ENCODE measurements at regions not wholly inside any gene's neighbourhood (a gene's known extent, or its start where the extent isn't known, plus 50 kb on each side); places are given as distances from the start of the nearest gene placed in this dataset.

DNA sequence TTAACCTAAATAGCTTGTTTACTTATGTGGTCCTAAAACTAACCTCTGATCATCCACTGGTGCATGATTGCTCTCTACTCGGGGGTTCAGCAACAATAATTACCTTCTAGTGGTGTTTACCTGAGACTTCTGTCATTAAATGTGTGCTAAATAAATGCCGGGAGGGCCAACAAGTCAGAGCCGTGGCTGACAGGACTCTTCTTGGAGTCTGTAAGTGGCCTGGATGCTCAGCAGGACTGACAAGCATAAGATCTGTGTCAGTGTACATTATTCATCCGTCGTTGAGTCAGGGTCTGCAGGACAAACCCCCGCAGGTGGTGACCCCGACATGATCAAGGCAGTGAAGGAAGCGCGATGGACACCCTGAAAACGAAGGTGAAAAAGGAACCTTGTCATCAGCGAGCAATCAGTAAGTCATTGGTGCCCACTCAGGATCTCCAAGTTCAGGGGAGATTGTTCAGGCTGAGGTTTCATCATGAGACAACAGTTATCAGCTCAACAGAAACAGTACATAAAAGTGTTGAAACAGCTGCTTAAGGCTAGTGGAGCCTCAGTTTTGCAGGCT is 1466.9 kb downstream of the UQCRFS1 start:
- intact Hi-C loops (cut with micrococcal nuclease): no loop called here
- H3K9me3 Mint-ChIP-seq: peaks cover 4% of the 10 kb centered on the region
- ChIA-PET POLR2A (no interaction called here), CTCF (no interaction called here)
- H3K4me3 Mint-ChIP-seq: no peak overlapping the region
- H3K36me3 Mint-ChIP-seq (ENCODE audit: low read depth): peaks cover 20% of the 10 kb centered on the region
- TF ChIP-seq, protein P1, sequence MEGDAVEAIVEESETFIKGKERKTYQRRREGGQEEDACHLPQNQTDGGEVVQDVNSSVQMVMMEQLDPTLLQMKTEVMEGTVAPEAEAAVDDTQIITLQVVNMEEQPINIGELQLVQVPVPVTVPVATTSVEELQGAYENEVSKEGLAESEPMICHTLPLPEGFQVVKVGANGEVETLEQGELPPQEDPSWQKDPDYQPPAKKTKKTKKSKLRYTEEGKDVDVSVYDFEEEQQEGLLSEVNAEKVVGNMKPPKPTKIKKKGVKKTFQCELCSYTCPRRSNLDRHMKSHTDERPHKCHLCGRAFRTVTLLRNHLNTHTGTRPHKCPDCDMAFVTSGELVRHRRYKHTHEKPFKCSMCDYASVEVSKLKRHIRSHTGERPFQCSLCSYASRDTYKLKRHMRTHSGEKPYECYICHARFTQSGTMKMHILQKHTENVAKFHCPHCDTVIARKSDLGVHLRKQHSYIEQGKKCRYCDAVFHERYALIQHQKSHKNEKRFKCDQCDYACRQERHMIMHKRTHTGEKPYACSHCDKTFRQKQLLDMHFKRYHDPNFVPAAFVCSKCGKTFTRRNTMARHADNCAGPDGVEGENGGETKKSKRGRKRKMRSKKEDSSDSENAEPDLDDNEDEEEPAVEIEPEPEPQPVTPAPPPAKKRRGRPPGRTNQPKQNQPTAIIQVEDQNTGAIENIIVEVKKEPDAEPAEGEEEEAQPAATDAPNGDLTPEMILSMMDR (IDR thresholded peaks at IDR 0.05): no peak
- ATAC-seq (ENCODE audit: low read depth) (no peak), DNase-seq (no peak)
- H3K27me3 Mint-ChIP-seq: no peaks in the 10 kb centered on the region
- no peak overlapping the region for H3K27ac Mint-ChIP-seq
- peaks cover 12% of the 10 kb centered on the region for H3K4me1 Mint-ChIP-seq

DNA sequence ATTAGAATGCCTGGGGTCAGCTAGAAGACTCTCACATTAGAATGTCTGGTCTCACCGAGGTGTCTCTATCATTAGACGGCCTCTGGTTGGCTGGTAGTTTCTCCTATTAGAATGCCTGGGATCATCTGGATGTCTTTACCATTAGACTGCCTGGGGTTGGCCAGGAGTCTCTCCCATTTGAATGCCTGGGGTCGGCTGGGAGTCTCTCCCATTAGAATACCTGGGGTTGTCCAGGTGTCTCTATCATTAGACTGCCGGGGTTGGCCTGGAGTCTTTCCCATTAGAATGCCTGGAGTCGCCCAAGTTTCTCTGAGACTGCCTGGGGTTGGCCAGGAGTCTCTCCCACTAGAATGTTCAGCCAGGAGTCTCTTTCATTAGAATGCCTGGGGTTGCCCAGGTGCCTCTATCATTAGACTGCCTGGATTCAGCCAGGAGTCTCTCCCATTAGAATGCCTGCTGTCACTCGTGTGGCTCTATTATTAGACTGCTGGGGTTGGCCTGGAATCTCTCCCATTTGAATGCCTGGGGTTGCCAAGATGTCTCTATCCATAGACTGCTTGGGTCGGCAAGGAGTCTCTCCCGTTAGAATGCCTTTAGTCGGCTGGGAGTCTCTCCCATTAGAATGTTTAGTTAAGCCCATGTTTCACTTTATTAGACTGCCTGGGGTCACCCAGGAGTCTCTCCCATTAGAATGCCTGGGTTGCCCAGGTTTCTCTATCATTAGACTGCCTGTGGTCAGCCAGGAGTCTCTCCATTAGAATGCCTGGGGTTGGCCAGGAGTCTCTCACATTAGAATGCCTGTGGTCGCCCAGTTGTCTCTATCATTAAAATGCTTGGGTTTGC is 1467.8 kb downstream of the UQCRFS1 start:
- peaks cover 6% of the 10 kb centered on the region for H3K9me3 Mint-ChIP-seq

DNA sequence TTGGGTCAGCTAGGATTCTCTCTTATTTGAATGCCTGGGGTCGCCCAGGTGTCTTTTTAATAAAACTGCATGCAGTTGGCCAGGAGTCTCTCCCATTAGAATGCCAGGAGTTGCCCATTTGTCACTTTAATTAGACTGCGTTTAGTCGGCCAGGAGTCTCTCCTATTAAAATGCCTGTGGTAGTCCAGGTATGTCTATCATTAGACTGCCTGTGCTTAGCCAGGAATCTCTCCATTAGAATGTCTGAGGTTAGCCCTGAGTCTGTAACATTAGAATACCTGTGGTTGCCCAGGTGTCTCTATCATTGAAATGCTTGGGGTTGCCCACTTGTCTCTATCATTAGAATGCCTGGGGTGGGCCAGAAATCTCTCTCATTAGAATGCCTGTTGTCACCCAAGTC is 1470.9 kb downstream of the UQCRFS1 start:
- TF ChIP-seq, protein P1 (IDR thresholded peaks at IDR 0.05): no peak
- Mint-ChIP-seq H3K27ac (no peak overlapping the region), H3K9me3 (peaks cover 11% of the 10 kb centered on the region), H3K27me3 (no peaks in the 10 kb centered on the region), H3K4me3 (no peak overlapping the region), H3K4me1 (peaks cover 11% of the 10 kb centered on the region), H3K36me3 (ENCODE audit: low read depth) (peaks cover 52% of the 10 kb centered on the region)
- CTCF ChIA-PET: no interaction called here
- DNase-seq (no peak), ATAC-seq (ENCODE audit: low read depth) (no peak)
- POLR2A ChIA-PET: no interaction called here
- intact Hi-C loops (cut with micrococcal nuclease): no loop called here

More for the DNA sequence above, 1467.8 kb downstream of the UQCRFS1 start:
- TF ChIP-seq, protein P1 (IDR thresholded peaks at IDR 0.05): no peak
- no peak overlapping the region for H3K4me3 Mint-ChIP-seq
- ChIA-PET POLR2A (no interaction called here), CTCF (no interaction called here)
- peaks cover 29% of the 10 kb centered on the region for H3K36me3 Mint-ChIP-seq (ENCODE audit: low read depth)
- H3K27ac Mint-ChIP-seq: no peak overlapping the region
- ATAC-seq (ENCODE audit: low read depth) (no peak), DNase-seq (no peak)
- H3K27me3 Mint-ChIP-seq: no peaks in the 10 kb centered on the region
- intact Hi-C loops (cut with micrococcal nuclease): no loop called here
- peaks cover 12% of the 10 kb centered on the region for H3K4me1 Mint-ChIP-seq

DNA sequence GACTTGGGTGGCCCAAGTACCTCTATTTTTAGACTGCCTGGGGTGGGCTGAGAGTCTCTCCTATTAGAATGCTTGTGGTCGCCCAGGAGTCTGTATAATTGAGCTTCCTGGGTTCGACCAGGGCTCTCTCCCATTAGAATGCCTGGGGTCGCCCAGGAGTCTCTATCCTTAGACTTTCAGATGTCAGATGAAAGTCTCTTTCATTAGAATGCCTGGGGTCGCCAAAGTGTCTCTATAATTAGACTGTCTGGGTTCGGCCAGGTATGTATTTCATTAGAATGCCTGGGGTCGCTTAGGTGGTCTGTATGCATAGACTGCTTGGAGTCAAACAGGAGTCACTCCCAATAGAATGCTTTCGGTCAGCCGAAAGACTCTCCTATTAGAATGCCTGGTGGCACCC is 1471.7 kb downstream of the UQCRFS1 start:
- CTCF ChIA-PET: no interaction called here
- no peak overlapping the region for H3K4me3 Mint-ChIP-seq
- H3K27me3 Mint-ChIP-seq: no peaks in the 10 kb centered on the region
- peaks cover 11% of the 10 kb centered on the region for H3K9me3 Mint-ChIP-seq
- POLR2A ChIA-PET: no interaction called here
- intact Hi-C loops (cut with micrococcal nuclease): no loop called here
- peaks cover 4% of the 10 kb centered on the region for H3K4me1 Mint-ChIP-seq
- no peak overlapping the region for H3K27ac Mint-ChIP-seq
- peaks cover 56% of the 10 kb centered on the region for H3K36me3 Mint-ChIP-seq (ENCODE audit: low read depth)
- DNase-seq (no peak), ATAC-seq (ENCODE audit: low read depth) (no peak)
- TF ChIP-seq, protein P1 (IDR thresholded peaks at IDR 0.05): no peak

DNA sequence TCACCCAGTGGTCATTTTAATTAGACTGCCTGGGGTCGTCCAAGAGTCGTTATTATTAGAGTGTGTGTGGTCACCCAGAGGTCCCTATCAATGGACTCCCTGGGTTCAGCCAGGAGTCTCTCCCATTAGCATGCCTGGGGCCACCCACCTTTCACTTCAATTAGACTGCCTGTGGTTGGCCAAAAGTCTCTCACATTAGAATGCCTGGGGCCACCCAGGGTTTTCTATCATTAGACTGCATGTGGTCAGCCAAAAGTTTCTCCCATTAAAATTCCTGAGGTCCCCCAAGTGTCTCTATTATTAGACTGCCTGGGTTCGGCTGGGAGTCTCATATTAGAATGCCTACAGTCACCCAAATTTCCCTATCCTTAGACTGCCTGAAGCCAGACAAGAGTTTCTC is 1472.6 kb downstream of the UQCRFS1 start:
- H3K36me3 Mint-ChIP-seq (ENCODE audit: low read depth): peaks cover 61% of the 10 kb centered on the region
- ATAC-seq (ENCODE audit: low read depth) (no peak), DNase-seq (no peak)
- no peaks in the 10 kb centered on the region for H3K4me1 Mint-ChIP-seq
- no peak overlapping the region for H3K27ac Mint-ChIP-seq
- TF ChIP-seq, protein P1 (IDR thresholded peaks at IDR 0.05): no peak
- intact Hi-C loops (cut with micrococcal nuclease): no loop called here
- ChIA-PET CTCF (no interaction called here), POLR2A (no interaction called here)
- H3K9me3 Mint-ChIP-seq: peaks cover 11% of the 10 kb centered on the region
- H3K27me3 Mint-ChIP-seq: no peaks in the 10 kb centered on the region
- H3K4me3 Mint-ChIP-seq: no peak overlapping the region
